Ishikawa (cell line): ENCODE measurements at regions not wholly inside any gene's neighbourhood (a gene's known extent, or its start where the extent isn't known, plus 50 kb on each side); places are given as distances from the start of the nearest gene placed in this dataset.

Experiments
- CEBPB ChIP-seq: IDR thresholded peaks from 2 replicates; pipeline ENCODE4 v1.6.1; 2012
- CREB1 ChIP-seq: IDR thresholded peaks from 2 replicates; pipeline ENCODE4 v1.6.1; 2012; ENCODE audit warnings: low read depth
- EGR1 ChIP-seq: IDR thresholded peaks from 2 replicates; pipeline ENCODE4 v1.6.1; 2012
- EP300 ChIP-seq: IDR thresholded peaks from 2 replicates; pipeline ENCODE4 v1.6.1; 2012; ENCODE audit warnings: borderline replicate concordance
- FOXM1 ChIP-seq: IDR thresholded peaks from 2 replicates; pipeline ENCODE4 v1.6.1; 2012; ENCODE audit warnings: low read depth, borderline replicate concordance
- MAX ChIP-seq: IDR thresholded peaks from 2 replicates; pipeline ENCODE4 v1.6.1; 2012
- NFIC ChIP-seq: IDR thresholded peaks from 2 replicates; pipeline ENCODE4 v1.6.1; 2012
- RAD21 ChIP-seq: IDR thresholded peaks from 2 replicates; pipeline ENCODE4 v1.6.1; 2012; ENCODE audit warnings: low read depth
- REST ChIP-seq: IDR thresholded peaks from 2 replicates; pipeline ENCODE4 v1.6.1; 2012; ENCODE audit warnings: low read depth, mild to moderate bottlenecking
- TAF1 ChIP-seq: IDR thresholded peaks from 2 replicates; pipeline ENCODE4 v1.6.1; 2012; ENCODE audit warnings: low read depth, mild to moderate bottlenecking
- TCF12 ChIP-seq: IDR thresholded peaks from 2 replicates; pipeline ENCODE4 v1.6.1; 2012; ENCODE audit warnings: low read depth
- TEAD4 ChIP-seq: IDR thresholded peaks from 2 replicates; pipeline ENCODE4 v1.6.1; 2012
- USF1 ChIP-seq: IDR thresholded peaks from 2 replicates; pipeline ENCODE4 v1.6.1; 2012
- YY1 ChIP-seq: IDR thresholded peaks from 2 replicates; pipeline ENCODE4 v1.6.1; 2012; ENCODE audit warnings: low read depth
- ZBTB7A ChIP-seq: IDR thresholded peaks from 2 replicates; pipeline ENCODE4 v1.6.1; 2012; ENCODE audit warnings: low read depth

GRCh38 chr3:6079011-6079410, 781.9 kb upstream of the GRM7 start:
- no peak for TF ChIP-seq TEAD4
- TF ChIP-seq MAX, result no peak
- TF ChIP-seq REST, result no peak
- TF ChIP-seq ZBTB7A, result no peak
- TF ChIP-seq USF1, result no peak
- TF ChIP-seq RAD21, result no peak
- TF ChIP-seq CREB1, result no peak
- no peak for TF ChIP-seq FOXM1

- TF ChIP-seq EGR1, result no peak
- no peak for TF ChIP-seq REST
- TF ChIP-seq ZBTB7A, result no peak
- no peak for TF ChIP-seq USF1
- TF ChIP-seq MAX, result no peak
- no peak for TF ChIP-seq YY1
- no peak for TF ChIP-seq FOXM1
- no peak for TF ChIP-seq TCF12
- TF ChIP-seq CREB1, result no peak
- no peak for TF ChIP-seq TAF1
- no peak for TF ChIP-seq CEBPB
- no peak for TF ChIP-seq NFIC
- no peak for TF ChIP-seq EP300
These were observed 781.2 kb upstream of the GRM7 start for GRCh38 chr3:6079561-6080179.

GRCh38 chr3:6088433-6088832, 772.5 kb upstream of the GRM7 start:
- no peak for TF ChIP-seq FOXM1
- TF ChIP-seq ZBTB7A, result no peak
- TF ChIP-seq MAX, result no peak
- TF ChIP-seq TEAD4, result no peak

GRCh38 chr3:6089780-6090179, 771.1 kb upstream of the GRM7 start:
- no peak for TF ChIP-seq NFIC
- no peak for TF ChIP-seq ZBTB7A
- no peak for TF ChIP-seq EGR1
- no peak for TF ChIP-seq TAF1
- no peak for TF ChIP-seq MAX
- no peak for TF ChIP-seq RAD21

GRCh38 chr3:6091262-6091661, 769.7 kb upstream of the GRM7 start:
- TF ChIP-seq RAD21 (no peak), ZBTB7A (no peak), FOXM1 (no peak), EP300 (no peak), CEBPB (no peak), USF1 (no peak), TCF12 (no peak), MAX (no peak), CREB1 (no peak), REST (no peak), TAF1 (no peak), EGR1 (no peak), TEAD4 (no peak), YY1 (no peak), NFIC (no peak)
